RKO (cell line): ENCODE measurements at regions not wholly inside any gene's neighbourhood (a gene's known extent, or its start where the extent isn't known, plus 50 kb on each side); places are given as distances from the start of the nearest gene placed in this dataset.

Experiments
- DNase-seq: peaks from one replicate; pipeline ENCODE4 v3.0.0-alpha.2; 2016; ENCODE audit warnings: low spot score

- no peak for DNase-seq
These were observed 1050.9 kb upstream of the LRRTM1 start for GRCh38 chr2:81355436-81355835.

GRCh38 chr2:81334046-81334445 lies 1029.5 kb upstream of the LRRTM1 start:
- DNase-seq = no peak

GRCh38 chr2:81328968-81329367 lies 1024.4 kb upstream of the LRRTM1 start:
- no peak for DNase-seq

- no peak for DNase-seq
These were observed 1023.4 kb upstream of the LRRTM1 start for GRCh38 chr2:81327911-81328310.

- DNase-seq = peak; percentile 20
These were observed 1019.5 kb upstream of the LRRTM1 start for GRCh38 chr2:81324046-81324445.

GRCh38 chr2:81304154-81304830 lies 999.7 kb upstream of the LRRTM1 start:
- DNase-seq = peak; percentile 16

- DNase-seq = no peak
These were observed 998.8 kb upstream of the LRRTM1 start for GRCh38 chr2:81303321-81303720.

- DNase-seq = no peak
These were observed 995.3 kb upstream of the LRRTM1 start for GRCh38 chr2:81299841-81300240.

GRCh38 chr2:81290846-81291245 lies 986.3 kb upstream of the LRRTM1 start:
- no peak for DNase-seq

- DNase-seq = no peak
These were observed 978.5 kb upstream of the LRRTM1 start for GRCh38 chr2:81283081-81283480.

- no peak for DNase-seq
These were observed 977.7 kb upstream of the LRRTM1 start for GRCh38 chr2:81282151-81282769.

GRCh38 chr2:81276595-81276994 lies 972.0 kb upstream of the LRRTM1 start:
- DNase-seq = no peak

GRCh38 chr2:81266106-81266505 lies 961.6 kb upstream of the LRRTM1 start:
- peak; percentile 14 for DNase-seq

GRCh38 chr2:81263989-81264388 lies 959.4 kb upstream of the LRRTM1 start:
- DNase-seq = no peak

- DNase-seq = no peak
These were observed 955.8 kb upstream of the LRRTM1 start for GRCh38 chr2:81260320-81260719.

- no peak for DNase-seq
These were observed 945.7 kb upstream of the LRRTM1 start for GRCh38 chr2:81250270-81250669.

GRCh38 chr2:81249152-81249551 lies 944.6 kb upstream of the LRRTM1 start:
- DNase-seq = no peak

GRCh38 chr2:81247648-81248047 lies 943.1 kb upstream of the LRRTM1 start:
- no peak for DNase-seq

GRCh38 chr2:81242501-81242900 lies 937.9 kb upstream of the LRRTM1 start:
- no peak for DNase-seq

- no peak for DNase-seq
These were observed 933.9 kb upstream of the LRRTM1 start for GRCh38 chr2:81238462-81238861.

- DNase-seq = no peak
These were observed 931.0 kb upstream of the LRRTM1 start for GRCh38 chr2:81235601-81236000.

- no peak for DNase-seq
These were observed 930.2 kb upstream of the LRRTM1 start for GRCh38 chr2:81234711-81235110.

- no peak for DNase-seq
These were observed 921.2 kb upstream of the LRRTM1 start for GRCh38 chr2:81225756-81226155.

GRCh38 chr2:81213598-81213997 lies 909.0 kb upstream of the LRRTM1 start:
- no peak for DNase-seq
